IPS DF 6.9 (cell line): ENCODE measurements at regions not wholly inside any gene's neighbourhood (a gene's known extent, or its start where the extent isn't known, plus 50 kb on each side); places are given as distances from the start of the nearest gene placed in this dataset.

Experiments used
- DNase-seq: peaks from one replicate; pipeline ENCODE4 v3.0.0-alpha.2; 2013; ENCODE audit warnings: low read depth, low spot score
- H3K27ac ChIP-seq: one replicate; pipeline ENCODE4 v1.5.1; 2013; ENCODE audit warnings: low read length, control low read depth
- H3K27me3 ChIP-seq: 2 replicates; pipeline ENCODE4 v1.6.1; 2013; ENCODE audit warnings: mild to moderate bottlenecking, low read length; ENCODE audit not compliant: control insufficient read depth, insufficient read depth
- H3K36me3 ChIP-seq: 2 replicates; pipeline ENCODE4 v1.6.1; 2013; ENCODE audit warnings: low read length; ENCODE audit not compliant: control insufficient read depth, insufficient read depth
- H3K4me1 ChIP-seq: 2 replicates; pipeline ENCODE4 v1.6.1; 2013; ENCODE audit warnings: low read length; ENCODE audit not compliant: control insufficient read depth, insufficient read depth
- H3K4me3 ChIP-seq: 2 replicates; pipeline ENCODE4 v1.5.1; 2013; ENCODE audit warnings: mild to moderate bottlenecking, low read length
- H3K9me3 ChIP-seq: 2 replicates; pipeline ENCODE4 v1.6.1; 2013; ENCODE audit warnings: low read length, inconsistent platforms; ENCODE audit not compliant: control insufficient read depth, insufficient read depth
- WGBS: extraction: QIAGEN DNeasy Blood & Tissue Kit; methylation state at CpG from one replicate; pipeline ENCODE4 v1.1.7; 2013; ENCODE audit warnings: mixed read lengths, missing lambda C conversion rate; ENCODE audit not compliant: insufficient read length, insufficient coverage; 5-methylcytosine and 5-hydroxymethylcytosine counted together

DNA sequence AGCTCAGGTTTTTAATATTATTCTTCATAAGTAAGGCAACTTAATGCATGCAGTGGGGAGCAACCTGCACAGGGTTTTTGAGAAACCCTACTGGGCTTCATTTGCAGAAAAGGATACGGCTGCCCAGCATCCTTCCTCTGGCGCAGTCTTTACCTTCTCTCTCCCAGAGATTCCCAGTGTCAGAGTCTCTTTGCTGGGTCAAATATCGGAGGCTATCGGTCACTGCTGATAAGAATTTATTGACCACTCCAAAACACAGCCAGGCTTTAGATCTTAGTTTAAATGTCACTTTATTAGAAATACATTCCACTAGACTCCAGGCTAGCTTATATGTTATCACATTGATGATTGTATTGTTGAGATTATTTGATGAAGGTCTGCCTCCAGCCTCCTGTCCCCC lies 147.2 kb upstream of the CPSF6 start:
- no peak overlapping the region for H3K4me3 ChIP-seq
- no peaks in the 10 kb centered on the region for H3K27me3 ChIP-seq
- H3K9me3 ChIP-seq = no peaks in the 10 kb centered on the region
- WGBS = no CpG with 5 or more reads among the region's 4 CpGs
- H3K27ac ChIP-seq = no peak overlapping the region
- DNase-seq = no peak
- peaks cover 2% of the 10 kb centered on the region; the same call in 1 of the 2 replicates for H3K4me1 ChIP-seq
- H3K36me3 ChIP-seq = no peaks in the 10 kb centered on the region

DNA sequence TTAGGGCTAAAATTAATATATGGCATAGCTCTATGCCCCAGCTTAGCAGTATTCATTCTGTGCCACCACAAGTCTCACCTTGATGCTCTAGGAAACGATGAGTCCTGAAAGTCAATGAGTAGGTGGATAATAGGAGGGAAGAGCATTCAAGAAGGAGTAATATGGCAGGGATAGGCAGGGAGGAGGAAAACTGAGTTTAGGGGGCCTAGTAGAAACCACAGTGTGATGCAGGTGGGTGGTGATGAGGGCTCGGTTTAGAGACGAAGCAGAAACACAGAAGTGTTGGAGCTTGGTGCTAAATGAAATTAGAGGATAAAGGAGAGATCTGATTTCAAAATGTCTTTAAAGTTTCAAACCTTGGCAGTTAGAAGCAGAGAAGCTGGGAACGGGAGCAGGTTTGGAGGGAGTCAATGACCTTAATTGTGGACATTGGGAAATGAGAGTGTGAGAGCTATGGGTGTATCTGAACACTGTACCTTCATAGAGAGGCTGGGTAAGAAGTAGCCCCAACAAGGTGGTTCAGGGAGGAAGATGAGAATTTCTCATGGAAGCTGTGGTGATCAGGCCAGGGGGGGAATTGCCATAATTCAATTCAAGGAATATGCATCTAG lies 144.7 kb upstream of the CPSF6 start:
- H3K27ac ChIP-seq = no peak overlapping the region
- H3K4me3 ChIP-seq = no peak overlapping the region
- no peak for DNase-seq
- no CpG with 5 or more reads among the region's 4 CpGs for WGBS
- H3K4me1 ChIP-seq = peaks cover 5% of the 10 kb centered on the region; the same call in 1 of the 2 replicates
- no peaks in the 10 kb centered on the region for H3K9me3 ChIP-seq
- H3K36me3 ChIP-seq = no peaks in the 10 kb centered on the region
- no peaks in the 10 kb centered on the region for H3K27me3 ChIP-seq

DNA sequence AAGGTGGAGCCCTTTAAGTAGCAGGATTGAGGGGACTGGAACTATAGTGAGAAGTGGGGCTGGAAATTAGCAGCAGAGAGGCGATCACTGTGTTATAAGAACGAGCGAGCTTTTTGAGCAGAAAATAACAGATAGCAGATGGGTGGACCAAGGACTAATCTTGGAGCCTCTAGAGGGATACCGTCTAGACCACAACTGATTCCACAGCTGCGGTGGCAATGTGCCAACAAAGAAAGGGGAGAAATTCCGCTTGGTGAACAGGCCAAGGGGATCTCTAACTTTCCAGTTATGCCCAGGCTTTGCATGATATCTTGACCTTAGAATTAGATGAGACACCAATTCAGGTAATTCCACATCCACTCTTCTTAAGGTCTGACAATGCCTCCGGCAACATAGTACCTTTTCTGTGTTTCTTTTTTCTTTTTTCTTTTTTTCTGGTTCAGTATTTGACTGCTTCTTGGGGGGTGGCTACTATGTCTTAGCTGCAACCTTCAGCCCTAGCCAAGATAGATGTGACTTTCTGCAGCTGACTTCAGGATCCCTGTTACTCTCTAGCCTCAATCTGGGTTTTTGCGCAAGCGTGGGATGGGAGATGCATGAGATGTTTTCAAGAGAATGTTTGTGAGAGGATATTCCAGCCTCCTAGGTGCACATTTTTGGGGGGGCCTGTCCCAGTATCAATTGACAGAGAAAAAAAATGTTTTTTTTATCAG lies 143.4 kb upstream of the CPSF6 start:
- H3K4me3 ChIP-seq = no peak overlapping the region
- no CpG with 5 or more reads among the region's 9 CpGs for WGBS

DNA sequence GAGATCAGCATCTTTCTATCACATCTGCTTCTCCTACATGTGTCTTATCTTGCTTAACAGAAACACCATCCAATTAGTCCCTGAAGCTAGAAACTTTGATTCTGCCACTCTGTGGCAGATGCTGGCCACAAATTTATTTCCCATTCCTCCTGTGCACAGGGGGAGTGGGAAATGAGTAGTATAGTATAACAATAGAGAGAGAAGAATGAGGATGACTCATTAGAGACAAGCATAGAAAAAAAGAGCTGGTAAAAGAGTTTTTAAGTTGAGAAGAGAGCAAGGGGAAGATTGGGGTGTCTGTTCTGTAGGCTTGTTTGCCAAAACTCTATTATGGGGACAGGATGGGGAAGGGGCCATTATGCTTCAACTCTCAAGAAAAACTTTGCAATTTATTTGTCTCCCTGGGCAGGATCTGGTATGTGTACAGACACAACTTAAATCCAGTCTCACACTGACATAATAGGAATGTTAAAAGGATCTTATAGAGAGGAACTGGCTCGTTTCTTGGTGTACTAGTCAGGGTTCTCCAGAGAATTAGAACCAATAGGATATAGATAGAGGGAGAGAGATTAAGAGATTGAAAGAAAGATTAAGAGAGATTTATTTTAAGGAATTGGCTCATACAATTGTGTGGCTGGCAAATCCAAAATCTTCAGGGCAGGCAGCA lies 142.6 kb upstream of the CPSF6 start:
- no peak for DNase-seq

More for the DNA sequence above, 143.4 kb upstream of the CPSF6 start:
- no peak overlapping the region for H3K27ac ChIP-seq
- no peaks in the 10 kb centered on the region for H3K9me3 ChIP-seq
- DNase-seq = no peak
- no peaks in the 10 kb centered on the region for H3K27me3 ChIP-seq
- H3K4me1 ChIP-seq = peaks cover 5% of the 10 kb centered on the region; the same call in 1 of the 2 replicates
- no peaks in the 10 kb centered on the region for H3K36me3 ChIP-seq

DNA sequence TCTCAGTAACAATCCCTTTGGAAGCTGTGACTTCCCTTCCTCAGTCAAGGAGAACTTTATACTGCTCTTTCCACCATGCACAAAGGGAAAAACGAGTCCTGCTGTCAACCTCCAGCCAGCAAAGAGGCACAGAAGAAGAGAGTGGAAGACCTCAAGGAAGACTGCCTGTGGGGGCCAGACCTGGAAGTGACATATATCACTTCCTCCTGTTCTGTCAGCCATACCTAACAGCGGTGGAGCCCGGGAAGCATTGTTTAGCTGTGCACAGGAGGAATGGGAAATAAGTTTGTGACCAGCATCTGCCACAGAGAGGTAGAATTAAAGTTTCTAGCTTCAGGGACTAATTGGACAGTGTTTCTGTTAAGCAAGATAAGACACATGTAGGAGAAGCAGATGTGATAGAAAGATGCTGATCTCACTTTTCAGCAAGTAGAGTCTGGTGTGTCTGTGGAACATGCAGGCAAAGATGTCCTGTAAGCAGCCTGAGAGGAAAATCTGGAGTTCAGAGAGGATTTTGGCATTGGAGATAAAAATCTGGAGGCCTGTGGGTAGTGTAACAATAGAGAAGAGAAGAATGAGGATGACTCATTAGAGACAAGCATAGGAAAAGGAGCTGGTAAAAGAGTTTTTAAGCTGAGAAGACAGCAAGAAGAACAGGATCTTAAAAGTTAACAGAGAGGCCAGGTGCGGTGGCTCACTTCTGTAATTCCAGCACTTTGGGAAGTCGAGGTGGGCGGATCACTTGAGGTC lies 141.6 kb upstream of the CPSF6 start:
- H3K4me3 ChIP-seq = no peak overlapping the region
- H3K36me3 ChIP-seq = no peaks in the 10 kb centered on the region
- H3K9me3 ChIP-seq = no peaks in the 10 kb centered on the region
- no CpG with 5 or more reads among the region's 6 CpGs for WGBS
- no peaks in the 10 kb centered on the region for H3K27me3 ChIP-seq
- no peak for DNase-seq
- peaks cover 2% of the 10 kb centered on the region; the same call in 1 of the 2 replicates for H3K4me1 ChIP-seq
- no peak overlapping the region for H3K27ac ChIP-seq

More for the DNA sequence above, 142.6 kb upstream of the CPSF6 start:
- peaks cover 3% of the 10 kb centered on the region; the same call in 1 of the 2 replicates for H3K4me1 ChIP-seq
- no peaks in the 10 kb centered on the region for H3K36me3 ChIP-seq
- no peak overlapping the region for H3K27ac ChIP-seq
- no CpG with 5 or more reads among the region's 1 CpG for WGBS
- H3K9me3 ChIP-seq = no peaks in the 10 kb centered on the region
- no peaks in the 10 kb centered on the region for H3K27me3 ChIP-seq
- no peak overlapping the region for H3K4me3 ChIP-seq

DNA sequence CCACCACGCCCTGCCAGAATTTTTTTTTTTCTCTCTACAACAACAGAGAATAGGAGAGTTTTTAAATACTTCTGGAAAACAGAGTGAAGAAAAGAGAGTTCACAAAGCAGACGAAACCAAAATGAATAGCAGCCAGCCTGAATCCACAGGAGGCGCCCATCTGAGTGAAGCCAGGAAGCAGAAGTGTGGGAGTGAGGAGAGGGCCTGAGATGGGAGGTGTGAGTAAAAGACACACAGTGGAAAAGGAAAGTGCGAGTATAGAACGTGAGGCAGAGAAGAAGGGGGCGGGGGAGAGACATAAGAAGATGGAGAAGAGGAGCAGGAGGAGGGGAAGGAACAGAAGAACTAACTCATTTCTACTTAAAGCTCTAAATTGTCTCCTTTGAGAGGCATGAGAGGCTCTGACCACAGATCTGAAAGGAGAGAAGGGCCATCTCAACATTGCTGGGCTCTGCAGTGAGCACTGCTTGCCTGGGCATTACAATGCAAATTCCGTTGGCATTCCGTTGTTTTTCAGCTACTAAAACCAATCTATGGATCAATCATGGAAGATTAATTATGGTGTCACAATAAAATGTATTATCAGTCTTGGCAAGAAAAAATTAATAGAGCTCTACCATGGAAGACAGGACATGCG lies 140.1 kb upstream of the CPSF6 start:
- no CpG with 5 or more reads among the region's 9 CpGs for WGBS
- no peaks in the 10 kb centered on the region for H3K27me3 ChIP-seq
- H3K27ac ChIP-seq = no peak overlapping the region

DNA sequence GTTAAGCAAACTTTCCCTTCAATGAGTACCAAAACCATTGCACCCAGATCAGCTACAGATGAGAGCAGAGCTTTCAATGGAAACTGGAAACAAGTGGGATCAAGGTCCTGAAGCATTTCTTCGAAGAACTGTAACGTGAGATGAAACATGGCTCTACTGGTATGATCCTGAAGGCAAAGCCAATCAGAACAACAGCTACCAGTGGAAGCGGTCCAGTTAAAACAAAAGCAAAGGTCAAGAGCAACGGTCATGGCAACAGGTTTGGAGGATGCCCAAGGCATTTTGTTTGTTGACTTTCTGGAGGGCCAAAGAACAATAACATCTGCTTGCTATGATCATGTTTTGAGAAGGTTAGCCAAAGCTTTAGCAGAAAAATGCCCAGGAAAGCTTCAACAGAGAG lies 137.9 kb upstream of the CPSF6 start:
- no peak overlapping the region for H3K27ac ChIP-seq
- no CpG with 5 or more reads among the region's 4 CpGs for WGBS
- no peak for DNase-seq

More for the DNA sequence above, 140.1 kb upstream of the CPSF6 start:
- H3K9me3 ChIP-seq = no peaks in the 10 kb centered on the region
- H3K4me3 ChIP-seq = no peak overlapping the region
- peaks cover 2% of the 10 kb centered on the region; the same call in 1 of the 2 replicates for H3K4me1 ChIP-seq
- no peaks in the 10 kb centered on the region for H3K36me3 ChIP-seq
- DNase-seq = no peak

DNA sequence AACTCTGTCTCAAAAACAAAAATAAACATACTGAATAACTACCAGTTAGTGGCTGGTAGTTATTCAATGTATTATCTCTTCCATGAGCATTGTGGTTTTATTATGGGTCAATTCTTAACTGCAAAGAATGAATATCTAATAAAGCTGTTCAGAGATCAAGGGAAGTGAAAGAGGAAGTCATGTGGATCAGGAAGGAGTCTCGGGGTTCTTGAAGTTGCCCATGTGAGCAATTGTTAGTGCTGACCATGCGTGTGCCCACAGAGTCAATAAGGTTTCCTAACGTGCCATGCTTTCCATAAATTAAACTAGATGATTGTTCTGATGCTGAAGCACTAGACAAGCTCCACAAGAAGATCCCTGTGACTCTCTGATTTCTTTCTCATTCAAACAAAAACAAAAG lies 136.5 kb upstream of the CPSF6 start:
- H3K4me1 ChIP-seq = no peaks in the 10 kb centered on the region
- H3K27me3 ChIP-seq = no peaks in the 10 kb centered on the region
- no peak overlapping the region for H3K4me3 ChIP-seq
- no peaks in the 10 kb centered on the region for H3K9me3 ChIP-seq
- H3K36me3 ChIP-seq = no peaks in the 10 kb centered on the region
- DNase-seq = no peak
- no peak overlapping the region for H3K27ac ChIP-seq
- no CpG with 5 or more reads among the region's 3 CpGs for WGBS

More for the DNA sequence above, 137.9 kb upstream of the CPSF6 start:
- Histone ChIP-seq H3K9me3 (no peaks in the 10 kb centered on the region), H3K36me3 (no peaks in the 10 kb centered on the region), H3K27me3 (no peaks in the 10 kb centered on the region), H3K4me3 (no peak overlapping the region), H3K4me1 (peaks cover 2% of the 10 kb centered on the region; the same call in 1 of the 2 replicates)

DNA sequence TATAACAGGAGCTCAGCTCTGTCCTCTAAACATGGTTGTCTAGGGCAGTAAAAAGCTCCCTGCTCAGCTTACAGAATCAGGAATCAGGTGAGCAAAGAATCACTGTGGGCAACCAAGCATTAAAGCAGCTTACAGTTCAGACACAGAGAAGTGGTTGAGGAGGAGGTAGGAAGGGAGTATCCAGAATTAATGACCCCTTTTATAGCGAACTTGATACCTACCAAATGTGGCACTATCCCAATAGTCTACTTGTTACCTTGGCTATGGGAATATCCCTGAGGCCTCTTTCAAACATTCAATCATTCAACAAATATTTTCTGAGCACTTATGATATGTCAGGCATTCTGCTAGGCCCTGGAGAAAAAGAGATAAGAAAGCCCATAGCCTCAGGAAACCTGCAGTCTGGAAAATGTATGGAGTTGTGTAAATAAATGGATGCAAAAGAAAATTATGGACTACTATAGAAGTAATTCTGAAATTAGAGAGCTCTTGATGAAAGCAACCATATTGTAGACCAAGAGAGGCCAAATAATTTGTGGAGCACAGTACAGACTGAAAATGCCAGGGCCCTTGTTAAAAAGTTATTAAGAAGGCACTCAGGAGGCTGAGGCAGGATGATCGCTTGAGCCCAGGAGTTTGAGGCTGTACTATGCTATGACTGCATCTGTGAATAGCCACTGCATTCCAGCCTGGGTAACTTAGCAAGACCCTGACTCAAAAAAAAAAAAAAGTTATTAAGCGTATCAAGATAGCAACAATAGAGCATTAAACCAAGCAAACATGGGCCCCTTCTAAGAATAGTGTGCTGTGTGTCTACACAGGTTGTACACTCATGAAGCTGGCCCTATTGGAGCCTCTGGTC lies 134.0 kb upstream of the CPSF6 start:
- Histone ChIP-seq H3K4me1 (no peaks in the 10 kb centered on the region), H3K4me3 (no peak overlapping the region), H3K9me3 (no peaks in the 10 kb centered on the region), H3K27me3 (no peaks in the 10 kb centered on the region), H3K27ac (no peak overlapping the region), H3K36me3 (no peaks in the 10 kb centered on the region)
- DNase-seq = no peak
- no CpG with 5 or more reads among the region's 3 CpGs for WGBS
